ENCODE measurements at regions not wholly inside any gene's neighbourhood (a gene's known extent, or its start where the extent isn't known, plus 50 kb on each side); places are given as distances from the start of the nearest gene placed in this dataset.

DNA sequence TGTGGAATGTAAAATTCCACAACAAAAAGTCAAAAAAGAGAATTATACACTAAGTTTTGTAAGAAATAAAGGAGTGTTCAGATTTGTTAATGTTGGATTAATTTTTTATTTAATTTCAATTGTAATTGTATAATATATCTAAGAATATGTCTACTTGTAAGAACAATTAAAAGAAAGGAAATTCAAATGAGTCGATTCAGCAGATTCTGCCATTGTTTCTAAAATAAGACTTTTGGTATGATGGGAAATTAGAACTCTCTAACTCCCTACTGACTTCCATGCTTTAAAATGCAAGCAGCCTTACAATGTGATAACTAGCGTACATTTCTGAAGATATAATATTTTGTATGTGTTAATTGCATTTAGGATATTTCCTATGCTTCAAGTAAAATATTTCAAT is 395.9 kb upstream of the ZNF717 start:
- Histone ChIP-seq H3K27ac (ENCODE audit: low read depth, low read length) (no peak overlapping the region), H3K4me3 (ENCODE audit: low read depth, low read length) (no peak overlapping the region), H3K9me3 (ENCODE audit: control insufficient read depth, insufficient read depth, low read length) (no peaks in the 10 kb centered on the region), H3K27me3 (ENCODE audit: control insufficient read depth, insufficient read depth, low read length) (no peaks in the 10 kb centered on the region)
- ChIA-PET POLR2A (no interaction called here), CTCF (no interaction called here)
- DNase-seq (ENCODE audit: low read depth, low spot score), result no peak
- TF ChIP-seq CTCF (IDR thresholded peaks at IDR 0.05; ENCODE audit: low read depth, low read length), result no peak

- ChIA-PET CTCF (no interaction called here), POLR2A (no interaction called here)
- no peak for TF ChIP-seq CTCF (IDR thresholded peaks at IDR 0.05; ENCODE audit: low read depth, low read length)
- H3K27ac ChIP-seq (ENCODE audit: low read depth, low read length), result no peak overlapping the region
- H3K4me3 ChIP-seq (ENCODE audit: low read depth, low read length), result no peak overlapping the region
- no peaks in the 10 kb centered on the region for H3K9me3 ChIP-seq (ENCODE audit: control insufficient read depth, insufficient read depth, low read length)
- H3K27me3 ChIP-seq (ENCODE audit: control insufficient read depth, insufficient read depth, low read length), result no peaks in the 10 kb centered on the region
- DNase-seq (ENCODE audit: low read depth, low spot score), result no peak
Observed at GRCh38 chr3:76198086-76198485, 412.7 kb upstream of the ZNF717 start.

DNA sequence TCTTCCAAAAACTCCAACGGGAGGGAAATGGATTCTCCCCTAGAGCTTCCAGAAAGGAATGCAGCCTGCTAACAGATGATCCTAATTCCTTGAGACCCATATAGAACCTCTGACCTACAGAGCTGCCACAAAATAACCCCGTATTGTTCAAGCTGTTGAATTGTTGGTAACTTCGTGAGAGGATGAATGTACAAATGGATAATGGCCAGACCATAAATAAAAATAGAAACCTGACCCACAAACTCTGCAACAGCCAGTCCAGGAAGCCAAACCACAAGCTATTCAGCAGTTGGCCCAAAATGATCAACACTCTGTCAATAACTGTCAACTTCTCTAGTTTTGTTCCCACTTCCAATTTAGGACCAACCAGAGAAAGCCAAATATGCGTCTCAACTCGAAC is 414.0 kb upstream of the ZNF717 start:
- Histone ChIP-seq H3K27me3 (ENCODE audit: control insufficient read depth, insufficient read depth, low read length) (no peaks in the 10 kb centered on the region), H3K27ac (ENCODE audit: low read depth, low read length) (no peak overlapping the region), H3K9me3 (ENCODE audit: control insufficient read depth, insufficient read depth, low read length) (no peaks in the 10 kb centered on the region), H3K4me3 (ENCODE audit: low read depth, low read length) (no peak overlapping the region)
- no peak for TF ChIP-seq CTCF (IDR thresholded peaks at IDR 0.05; ENCODE audit: low read depth, low read length)
- POLR2A ChIA-PET, result no interaction called here
- DNase-seq (ENCODE audit: low read depth, low spot score), result no peak
- CTCF ChIA-PET, result no interaction called here

GRCh38 chr3:76203578-76203977 is 418.2 kb upstream of the ZNF717 start:
- Histone ChIP-seq H3K27ac (ENCODE audit: low read depth, low read length) (no peak overlapping the region), H3K9me3 (ENCODE audit: control insufficient read depth, insufficient read depth, low read length) (no peaks in the 10 kb centered on the region), H3K4me3 (ENCODE audit: low read depth, low read length) (no peak overlapping the region), H3K27me3 (ENCODE audit: control insufficient read depth, insufficient read depth, low read length) (no peaks in the 10 kb centered on the region)
- DNase-seq (ENCODE audit: low read depth, low spot score), result no peak
- POLR2A ChIA-PET, result no interaction called here
- CTCF ChIA-PET, result interaction anchor here (1.4 kb wide), 1 partner anchor 366 kb away, joined by 4 read pairs; no protein-coding TSS in a partner anchor
- no peak for TF ChIP-seq CTCF (IDR thresholded peaks at IDR 0.05; ENCODE audit: low read depth, low read length)

- DNase-seq (ENCODE audit: low read depth, low spot score), result no peak
- no peak for TF ChIP-seq CTCF (IDR thresholded peaks at IDR 0.05; ENCODE audit: low read depth, low read length)
- Histone ChIP-seq H3K27me3 (ENCODE audit: control insufficient read depth, insufficient read depth, low read length) (no peaks in the 10 kb centered on the region), H3K27ac (ENCODE audit: low read depth, low read length) (no peak overlapping the region), H3K4me3 (ENCODE audit: low read depth, low read length) (no peak overlapping the region), H3K9me3 (ENCODE audit: control insufficient read depth, insufficient read depth, low read length) (no peaks in the 10 kb centered on the region)
- POLR2A ChIA-PET, result no interaction called here
- CTCF ChIA-PET, result no interaction called here
Observed at GRCh38 chr3:76206346-76206745, 421.0 kb upstream of the ZNF717 start.
